ENCODE measurements at regions not wholly inside any gene's neighbourhood (a gene's known extent, or its start where the extent isn't known, plus 50 kb on each side); places are given as distances from the start of the nearest gene placed in this dataset.
"Not testable (repeated sequence)": the region's sequence is repeated elsewhere in the genome, so short reads cannot be mapped to it uniquely, and the experiment has no call there.

- Histone ChIP-seq H3K36me3 (no peaks in the 10 kb centered on the region), H3K27me3 (ENCODE audit: insufficient read depth, low read depth, severe bottlenecking) (no peaks in the 10 kb centered on the region), H3K27ac (no peak overlapping the region), H3K4me3 (ENCODE audit: low read depth, low read length) (no peak overlapping the region), H3K9me3 (ENCODE audit: severe bottlenecking) (no peaks in the 10 kb centered on the region)
- no peak for DNase-seq
- no peak for TF ChIP-seq CTCF (IDR thresholded peaks at IDR 0.05; ENCODE audit: low read depth, low read length)
Observed at GRCh38 chrX:42362219-42362618, 415.7 kb downstream of the PPP1R2C start.

GRCh38 chrX:42342981-42343380 is 419.6 kb upstream of the CASK start:
- H3K27me3 ChIP-seq (ENCODE audit: insufficient read depth, low read depth, severe bottlenecking); H3K36me3 ChIP-seq; DNase-seq; H3K9me3 ChIP-seq (ENCODE audit: severe bottlenecking); H3K27ac ChIP-seq; H3K4me3 ChIP-seq (ENCODE audit: low read depth, low read length): not testable (repeated sequence)
